ENCODE measurements at regions not wholly inside any gene's neighbourhood (a gene's known extent, or its start where the extent isn't known, plus 50 kb on each side); places are given as distances from the start of the nearest gene placed in this dataset.

DNA sequence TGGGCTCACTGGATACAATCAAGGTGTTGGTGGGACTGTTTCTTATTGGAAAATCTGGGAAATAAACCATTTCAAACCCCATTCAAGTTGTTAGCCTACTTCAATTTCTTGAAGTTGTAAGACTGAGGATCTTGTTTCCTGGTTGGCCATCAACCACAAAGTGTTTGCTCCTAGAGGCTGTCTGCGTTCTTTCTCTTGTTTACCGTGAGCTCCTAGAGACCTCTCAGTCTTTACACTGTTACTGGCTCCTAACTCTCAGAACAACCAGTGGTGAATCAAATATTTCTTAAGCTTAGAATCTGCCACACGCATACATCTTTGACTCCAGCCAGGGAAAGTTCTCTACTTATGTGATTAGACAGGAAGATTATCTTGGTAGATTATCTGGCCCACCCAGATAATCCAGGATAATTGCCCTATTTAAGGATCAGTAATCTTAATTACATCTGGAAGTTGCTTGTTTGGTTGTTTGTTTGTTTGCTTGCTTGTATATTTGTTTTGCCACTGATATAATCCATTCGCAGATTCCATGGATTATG is 798.7 kb downstream of the IPMK start:
- TF ChIP-seq, protein P1, sequence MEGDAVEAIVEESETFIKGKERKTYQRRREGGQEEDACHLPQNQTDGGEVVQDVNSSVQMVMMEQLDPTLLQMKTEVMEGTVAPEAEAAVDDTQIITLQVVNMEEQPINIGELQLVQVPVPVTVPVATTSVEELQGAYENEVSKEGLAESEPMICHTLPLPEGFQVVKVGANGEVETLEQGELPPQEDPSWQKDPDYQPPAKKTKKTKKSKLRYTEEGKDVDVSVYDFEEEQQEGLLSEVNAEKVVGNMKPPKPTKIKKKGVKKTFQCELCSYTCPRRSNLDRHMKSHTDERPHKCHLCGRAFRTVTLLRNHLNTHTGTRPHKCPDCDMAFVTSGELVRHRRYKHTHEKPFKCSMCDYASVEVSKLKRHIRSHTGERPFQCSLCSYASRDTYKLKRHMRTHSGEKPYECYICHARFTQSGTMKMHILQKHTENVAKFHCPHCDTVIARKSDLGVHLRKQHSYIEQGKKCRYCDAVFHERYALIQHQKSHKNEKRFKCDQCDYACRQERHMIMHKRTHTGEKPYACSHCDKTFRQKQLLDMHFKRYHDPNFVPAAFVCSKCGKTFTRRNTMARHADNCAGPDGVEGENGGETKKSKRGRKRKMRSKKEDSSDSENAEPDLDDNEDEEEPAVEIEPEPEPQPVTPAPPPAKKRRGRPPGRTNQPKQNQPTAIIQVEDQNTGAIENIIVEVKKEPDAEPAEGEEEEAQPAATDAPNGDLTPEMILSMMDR (IDR thresholded peaks at IDR 0.05; ENCODE audit: extremely low read depth, missing control alignments): no peak
- DNase-seq (ENCODE audit: low spot score): no peak

DNA sequence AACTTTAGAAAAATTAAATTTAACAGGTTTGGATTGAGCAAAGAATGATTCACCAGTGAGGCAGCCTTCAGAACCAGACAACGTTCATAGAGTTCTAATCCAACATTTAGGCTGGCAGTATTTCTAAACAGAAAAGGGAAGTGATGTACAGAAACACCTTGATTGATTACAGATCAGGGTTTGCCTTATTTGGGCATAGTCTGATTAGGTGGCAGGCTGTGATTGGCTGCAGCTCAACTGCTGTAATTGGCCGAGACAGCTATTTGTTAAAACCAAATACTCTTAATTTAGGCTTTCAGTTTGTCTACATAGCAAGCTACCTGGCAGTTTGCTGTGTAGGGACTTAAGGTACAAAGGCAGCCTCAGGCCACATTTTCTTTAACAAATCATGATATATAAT is 802.5 kb downstream of the IPMK start:
- TF ChIP-seq, protein P1 (IDR thresholded peaks at IDR 0.05; ENCODE audit: extremely low read depth, missing control alignments): no peak
- no peak for DNase-seq (ENCODE audit: low spot score)

DNA sequence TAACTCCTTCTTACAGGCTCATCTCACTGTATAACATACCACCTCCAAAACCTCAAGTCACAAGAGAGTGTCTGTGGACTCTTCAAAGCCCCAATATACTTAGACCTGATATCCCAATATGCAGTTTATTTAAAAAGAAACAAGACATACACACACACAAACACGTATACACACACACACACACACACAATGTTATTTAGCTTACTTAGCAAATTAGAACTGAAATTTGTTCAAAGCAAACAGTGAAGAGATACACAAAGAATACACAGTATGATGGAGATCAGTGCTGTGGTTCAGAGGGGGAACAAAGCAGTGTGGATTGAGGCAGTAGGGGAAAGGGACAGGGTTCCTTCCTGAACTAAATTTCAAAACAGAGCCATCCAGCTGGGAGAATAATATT is 807.2 kb downstream of the IPMK start:
- no peak for DNase-seq (ENCODE audit: low spot score)
- TF ChIP-seq, protein P1 (IDR thresholded peaks at IDR 0.05; ENCODE audit: extremely low read depth, missing control alignments): no peak

DNA sequence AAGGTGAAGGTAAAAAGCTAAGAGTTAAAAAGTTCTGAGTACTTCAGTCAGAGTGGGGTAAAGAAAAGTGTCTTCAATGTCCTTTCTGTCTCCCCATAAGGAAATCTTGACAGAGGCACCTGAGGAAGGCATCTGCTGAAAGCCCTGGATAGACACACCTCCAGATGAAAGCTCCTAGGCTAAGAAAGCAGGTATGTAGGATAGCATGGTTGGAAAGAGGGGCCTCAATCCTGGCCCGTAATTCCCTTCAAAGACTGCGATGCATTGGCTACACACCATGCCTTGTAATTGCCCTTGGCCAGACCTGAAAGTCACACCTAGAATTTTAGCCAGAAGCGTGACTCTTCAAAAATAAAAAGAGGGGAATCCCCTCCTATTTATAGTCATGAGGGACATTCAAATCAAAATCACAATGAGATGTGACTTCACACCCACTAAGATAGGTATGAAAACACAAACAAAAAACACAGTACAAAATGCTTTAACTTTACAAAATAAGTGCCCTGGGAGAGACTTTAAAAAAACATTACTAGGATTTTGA is 809.7 kb downstream of the IPMK start:
- TF ChIP-seq, protein P1 (IDR thresholded peaks at IDR 0.05; ENCODE audit: extremely low read depth, missing control alignments): no peak
- no peak for DNase-seq (ENCODE audit: low spot score)

DNA sequence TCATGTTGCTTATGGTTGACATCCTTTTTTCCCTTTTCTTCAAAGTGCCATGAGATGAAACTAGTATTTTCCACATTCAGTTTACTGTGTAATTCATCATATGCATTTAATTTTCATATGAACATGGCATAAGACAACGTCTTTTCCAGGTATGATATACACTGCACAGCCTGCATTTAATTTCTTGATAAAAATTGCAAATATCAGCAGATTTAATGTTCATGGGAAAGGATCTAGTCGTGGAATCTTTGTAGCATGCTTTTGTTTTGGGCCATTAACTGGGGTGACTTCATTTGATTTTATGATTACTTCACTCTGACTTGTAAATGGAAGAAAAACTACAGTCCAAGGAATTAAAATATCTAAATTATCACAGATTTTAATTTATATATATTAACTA is 837.3 kb downstream of the IPMK start:
- TF ChIP-seq, protein P1 (IDR thresholded peaks at IDR 0.05; ENCODE audit: extremely low read depth, missing control alignments): no peak
- DNase-seq (ENCODE audit: low spot score): no peak

DNA sequence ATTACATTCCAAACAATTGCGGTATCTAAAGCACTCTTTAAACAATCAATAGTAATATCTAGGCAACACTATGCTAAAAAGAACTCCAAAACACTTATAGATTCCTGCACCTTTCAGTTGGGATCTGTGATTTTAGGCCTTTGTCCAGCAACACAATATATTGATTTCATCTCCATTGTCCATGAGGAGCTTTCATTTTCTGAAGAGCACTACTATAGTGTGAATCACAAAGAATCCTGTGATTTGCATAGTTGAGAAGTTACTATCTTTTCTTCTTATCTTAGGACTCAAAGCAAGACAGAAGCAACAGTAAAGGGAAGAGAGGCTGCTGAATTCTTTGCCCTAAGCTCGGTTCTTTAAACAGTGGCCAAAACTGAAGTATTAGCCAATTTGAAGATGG is 846.8 kb downstream of the IPMK start:
- TF ChIP-seq, protein P1 (IDR thresholded peaks at IDR 0.05; ENCODE audit: extremely low read depth, missing control alignments): no peak
- no peak for DNase-seq (ENCODE audit: low spot score)

DNA sequence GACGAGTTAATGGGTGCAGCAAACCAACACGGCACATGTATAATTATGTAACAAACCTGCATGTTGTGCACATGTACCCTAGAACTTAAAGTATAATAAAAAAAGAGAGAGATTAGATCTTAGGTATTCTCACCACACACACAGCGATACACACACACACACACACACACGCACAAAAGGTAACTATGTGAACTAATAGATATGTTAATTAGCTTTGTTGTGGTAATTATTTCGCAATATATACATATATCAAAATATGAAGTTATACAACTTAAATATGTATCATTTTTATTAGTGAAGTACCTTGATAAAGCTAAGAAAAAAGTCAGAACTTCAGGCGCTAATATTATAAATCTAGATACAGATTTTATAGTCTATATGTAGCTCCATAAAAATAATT is 849.2 kb downstream of the IPMK start:
- no peak for DNase-seq (ENCODE audit: low spot score)
- TF ChIP-seq, protein P1 (IDR thresholded peaks at IDR 0.05; ENCODE audit: extremely low read depth, missing control alignments): no peak
